ENCODE measurements at regions not wholly inside any gene's neighbourhood (a gene's known extent, or its start where the extent isn't known, plus 50 kb on each side); places are given as distances from the start of the nearest gene placed in this dataset.

DNA sequence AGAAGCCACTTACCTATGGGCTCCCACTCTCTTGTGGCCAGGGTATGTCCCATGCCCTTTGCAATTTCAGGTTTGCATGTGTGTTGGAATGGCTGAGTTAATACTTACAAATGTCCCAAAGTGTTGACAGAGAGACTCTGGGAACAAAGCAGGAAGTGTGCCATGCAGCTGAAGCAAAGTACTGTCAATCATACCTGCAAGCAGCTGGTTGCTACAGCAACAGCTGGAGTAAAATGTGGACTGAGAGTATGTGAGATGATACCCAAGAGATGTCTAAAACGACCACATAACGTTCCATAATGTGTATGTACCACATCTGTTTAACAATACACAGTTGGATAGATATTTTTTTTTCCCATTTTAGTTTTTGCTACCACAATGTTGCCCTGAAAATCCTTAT, 82.8 kb upstream of the CAMK2D start:
- TF ChIP-seq EZH2 (IDR thresholded peaks at IDR 0.05; ENCODE audit: borderline replicate concordance, low read depth, low read length, poor library complexity, severe bottlenecking): no peak
- TF ChIP-seq, protein P1, sequence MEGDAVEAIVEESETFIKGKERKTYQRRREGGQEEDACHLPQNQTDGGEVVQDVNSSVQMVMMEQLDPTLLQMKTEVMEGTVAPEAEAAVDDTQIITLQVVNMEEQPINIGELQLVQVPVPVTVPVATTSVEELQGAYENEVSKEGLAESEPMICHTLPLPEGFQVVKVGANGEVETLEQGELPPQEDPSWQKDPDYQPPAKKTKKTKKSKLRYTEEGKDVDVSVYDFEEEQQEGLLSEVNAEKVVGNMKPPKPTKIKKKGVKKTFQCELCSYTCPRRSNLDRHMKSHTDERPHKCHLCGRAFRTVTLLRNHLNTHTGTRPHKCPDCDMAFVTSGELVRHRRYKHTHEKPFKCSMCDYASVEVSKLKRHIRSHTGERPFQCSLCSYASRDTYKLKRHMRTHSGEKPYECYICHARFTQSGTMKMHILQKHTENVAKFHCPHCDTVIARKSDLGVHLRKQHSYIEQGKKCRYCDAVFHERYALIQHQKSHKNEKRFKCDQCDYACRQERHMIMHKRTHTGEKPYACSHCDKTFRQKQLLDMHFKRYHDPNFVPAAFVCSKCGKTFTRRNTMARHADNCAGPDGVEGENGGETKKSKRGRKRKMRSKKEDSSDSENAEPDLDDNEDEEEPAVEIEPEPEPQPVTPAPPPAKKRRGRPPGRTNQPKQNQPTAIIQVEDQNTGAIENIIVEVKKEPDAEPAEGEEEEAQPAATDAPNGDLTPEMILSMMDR (conservative IDR thresholded peaks at IDR 0.05; ENCODE audit: low read depth, low read length): no peak
- no peak overlapping the region for H3K27ac ChIP-seq (ENCODE audit: low read depth, low read length, poor library complexity, severe bottlenecking)
- intact Hi-C loops (cut with micrococcal nuclease; ENCODE audit: unreplicated experiment): no loop called here
- BruUV-seq (replicated peaks): no TSS peak
- DNase-seq (ENCODE audit: low spot score): no peak
- no peaks in the 10 kb centered on the region for H3K9me3 ChIP-seq (ENCODE audit: low read depth, low read length, poor library complexity, severe bottlenecking)
- H3K27me3 ChIP-seq (replicated peaks; ENCODE audit: insufficient read depth, low read depth, low read length, poor library complexity): no peaks in the 10 kb centered on the region
- no peaks in the 10 kb centered on the region for H3K36me3 ChIP-seq (ENCODE audit: insufficient read depth, low read length, poor library complexity, severe bottlenecking)
- H3K4me1 ChIP-seq (ENCODE audit: insufficient read depth, low read length, poor library complexity, severe bottlenecking): no peaks in the 10 kb centered on the region
- POLR2A ChIA-PET (ENCODE audit: low non-redundant PET): no interaction called here
- H3K4me3 ChIP-seq (ENCODE audit: low read depth, low read length, poor library complexity, severe bottlenecking): no peak overlapping the region
- CTCF ChIA-PET: no interaction called here

DNA sequence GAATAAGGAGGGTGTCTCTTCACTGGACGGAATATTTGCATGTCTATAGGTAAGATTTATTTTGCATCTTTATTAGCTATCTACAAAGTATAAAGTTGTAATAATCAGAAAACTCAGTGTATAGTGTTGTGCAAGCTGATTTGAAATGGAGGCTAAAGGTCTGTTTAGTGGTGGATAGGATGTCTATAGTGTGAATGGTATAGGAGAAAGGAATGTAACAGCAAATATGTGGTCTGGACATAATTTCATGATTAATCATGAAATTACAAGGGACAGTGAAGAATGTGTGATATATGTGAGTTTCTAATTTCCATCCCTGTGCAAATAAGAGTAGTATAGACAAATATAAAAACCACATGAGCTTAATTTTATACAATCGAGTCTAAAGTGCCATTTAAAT, 79.3 kb upstream of the CAMK2D start:
- intact Hi-C loops (cut with micrococcal nuclease; ENCODE audit: unreplicated experiment): no loop called here
- no peak for DNase-seq (ENCODE audit: low spot score)
- no peaks in the 10 kb centered on the region for H3K9me3 ChIP-seq (ENCODE audit: low read depth, low read length, poor library complexity, severe bottlenecking)
- peaks cover 5% of the 10 kb centered on the region for H3K4me1 ChIP-seq (ENCODE audit: insufficient read depth, low read length, poor library complexity, severe bottlenecking)
- H3K27ac ChIP-seq (ENCODE audit: low read depth, low read length, poor library complexity, severe bottlenecking): no peak overlapping the region
- no TSS peak for BruUV-seq (replicated peaks)
- no peak overlapping the region for H3K4me3 ChIP-seq (ENCODE audit: low read depth, low read length, poor library complexity, severe bottlenecking)
- POLR2A ChIA-PET (ENCODE audit: low non-redundant PET): no interaction called here
- TF ChIP-seq EZH2 (IDR thresholded peaks at IDR 0.05; ENCODE audit: borderline replicate concordance, low read depth, low read length, poor library complexity, severe bottlenecking): no peak
- TF ChIP-seq, protein P1 (conservative IDR thresholded peaks at IDR 0.05; ENCODE audit: low read depth, low read length): no peak
- H3K36me3 ChIP-seq (ENCODE audit: insufficient read depth, low read length, poor library complexity, severe bottlenecking): no peaks in the 10 kb centered on the region
- H3K27me3 ChIP-seq (replicated peaks; ENCODE audit: insufficient read depth, low read depth, low read length, poor library complexity): no peaks in the 10 kb centered on the region
- CTCF ChIA-PET: no interaction called here

DNA sequence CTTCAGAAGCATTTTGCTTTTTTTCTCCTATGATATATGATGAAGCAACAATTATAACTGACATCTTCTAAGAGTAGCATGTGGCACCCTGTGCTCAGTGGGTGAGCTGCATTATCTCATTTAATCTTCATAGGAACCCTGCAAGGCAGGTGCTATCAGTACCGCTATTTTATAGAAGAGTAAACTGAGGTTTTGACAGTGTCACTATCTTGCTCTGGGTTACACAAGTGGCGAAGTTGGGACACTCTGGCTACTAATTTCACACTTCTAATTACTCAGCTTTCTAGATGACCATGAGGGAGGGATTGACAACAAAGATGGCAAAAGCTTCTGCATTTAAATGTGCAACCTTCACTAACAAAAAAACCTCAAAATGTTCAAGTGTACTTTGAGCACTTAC, 76.9 kb upstream of the CAMK2D start:
- BruUV-seq (replicated peaks): no TSS peak
- TF ChIP-seq, protein P1 (conservative IDR thresholded peaks at IDR 0.05; ENCODE audit: low read depth, low read length): no peak
- TF ChIP-seq EZH2 (IDR thresholded peaks at IDR 0.05; ENCODE audit: borderline replicate concordance, low read depth, low read length, poor library complexity, severe bottlenecking): no peak
- no peaks in the 10 kb centered on the region for H3K27me3 ChIP-seq (replicated peaks; ENCODE audit: insufficient read depth, low read depth, low read length, poor library complexity)
- no peak overlapping the region for H3K27ac ChIP-seq (ENCODE audit: low read depth, low read length, poor library complexity, severe bottlenecking)
- H3K36me3 ChIP-seq (ENCODE audit: insufficient read depth, low read length, poor library complexity, severe bottlenecking): no peaks in the 10 kb centered on the region
- no peak overlapping the region for H3K4me3 ChIP-seq (ENCODE audit: low read depth, low read length, poor library complexity, severe bottlenecking)
- H3K9me3 ChIP-seq (ENCODE audit: low read depth, low read length, poor library complexity, severe bottlenecking): no peaks in the 10 kb centered on the region
- ChIA-PET POLR2A (ENCODE audit: low non-redundant PET) (no interaction called here), CTCF (no interaction called here)
- intact Hi-C loops (cut with micrococcal nuclease; ENCODE audit: unreplicated experiment): no loop called here
- H3K4me1 ChIP-seq (ENCODE audit: insufficient read depth, low read length, poor library complexity, severe bottlenecking): peaks cover 17% of the 10 kb centered on the region
- no peak for DNase-seq (ENCODE audit: low spot score)
